K562 (cell line): ENCODE measurements at regions not wholly inside any gene's neighbourhood (a gene's known extent, or its start where the extent isn't known, plus 50 kb on each side); places are given as distances from the start of the nearest gene placed in this dataset.

Source experiments
- ARHGAP35 ChIP-seq: fragments of 450-650 bp; IDR thresholded peaks from 2 replicates; pipeline ENCODE4 v1.6.1; 2018; ENCODE audit not compliant: partially characterized antibody
- ARNT ChIP-seq, 2 experiments: fragments of 450-650 bp; IDR thresholded peaks; 2 replicates each; pipeline ENCODE4 v1.6.1; 2016; ENCODE audit warnings: mild to moderate bottlenecking in 1 of 2
- BMI1 ChIP-seq: fragments of 150-350 bp; IDR thresholded peaks from 2 replicates; pipeline ENCODE4 v1.6.1; 2014; ENCODE audit warnings: low read length
- BRD9 ChIP-seq: fragments of 450-650 bp; IDR thresholded peaks from 2 replicates; pipeline ENCODE4 v1.6.1; 2018; ENCODE audit warnings: low read depth; ENCODE audit not compliant: partially characterized antibody
- CBFA2T3 ChIP-seq: fragments of 450-650 bp; IDR thresholded peaks from 2 replicates; pipeline ENCODE4 v1.6.1; 2017
- CSDE1 ChIP-seq, 2 experiments: fragments of 450-650 bp; IDR thresholded peaks; 2 replicates each; pipeline ENCODE4 v1.6.1; 2016; ENCODE audit warnings: mild to moderate bottlenecking in 1 of 2
- DDX20 ChIP-seq: fragments of 450-650 bp; IDR thresholded peaks from 2 replicates; pipeline ENCODE4 v1.6.1; 2016; ENCODE audit warnings: missing genetic modification characterization, low read depth, mild to moderate bottlenecking, missing compliant biosample characterization, moderate library complexity
- DLX4 ChIP-seq: fragments of 250-450 bp; sonication (Bioruptor Pico); IDR thresholded peaks from 2 replicates; pipeline ENCODE4 v1.6.1; 2021; ENCODE audit warnings: mild to moderate bottlenecking
- E2F1 ChIP-seq: sonication (generic); formaldehyde crosslinking; IDR thresholded peaks from 2 replicates; pipeline ENCODE4 v1.8.1; 2023; ENCODE audit warnings: mild to moderate bottlenecking, missing genetic modification reagents, moderate library complexity
- HDAC3 ChIP-seq: fragments of 450-650 bp; IDR thresholded peaks from 2 replicates; pipeline ENCODE4 v1.6.1; 2018; ENCODE audit warnings: borderline replicate concordance, mild to moderate bottlenecking, moderate library complexity; ENCODE audit not compliant: partially characterized antibody
- HNRNPL ChIP-seq: fragments of 200-400 bp; formaldehyde crosslinking; IDR thresholded peaks from 2 replicates; pipeline ENCODE4 v1.6.1; 2017; ENCODE audit warnings: low read depth, mild to moderate bottlenecking, low read length
- KAT7 ChIP-seq: sonication (generic); formaldehyde crosslinking; IDR thresholded peaks from 2 replicates; pipeline ENCODE4 v1.8.0; 2022; ENCODE audit warnings: missing genetic modification reagents, mild to moderate bottlenecking, borderline replicate concordance
- MAFK ChIP-seq: IDR thresholded peaks from 2 replicates; pipeline ENCODE4 v1.6.1; 2011; ENCODE audit warnings: low read length, improper control_type of control experiment
- NCOA4 ChIP-seq: fragments of 450-650 bp; IDR thresholded peaks from 2 replicates; pipeline ENCODE4 v1.6.1; 2018; ENCODE audit warnings: mild to moderate bottlenecking; ENCODE audit not compliant: partially characterized antibody
- NFIC ChIP-seq: fragments of 450-650 bp; IDR thresholded peaks from 2 replicates; pipeline ENCODE4 v1.6.1; 2017; ENCODE audit warnings: mild to moderate bottlenecking, inconsistent platforms
- NR2C2 ChIP-seq, 2 experiments: fragments of 200-800 bp in 1 of 2; sonication (Bioruptor generic) in 1 of 2; sonication (generic) in 1 of 2; formaldehyde crosslinking in 1 of 2; IDR thresholded peaks; 2 replicates each; pipeline versions ENCODE4 v1.6.1 to v1.8.0; 2016 to 2022; ENCODE audit warnings: mild to moderate bottlenecking in 1 of 2, missing compliant biosample characterization in 1 of 2, missing genetic modification characterization in 1 of 2, missing genetic modification reagents in 1 of 2
- POLR2B ChIP-seq: fragments of 450-650 bp; IDR thresholded peaks from 2 replicates; pipeline ENCODE4 v1.6.1; 2018; ENCODE audit warnings: low read depth; ENCODE audit not compliant: partially characterized antibody
- RBM25 ChIP-seq: fragments of 200-400 bp; formaldehyde crosslinking; IDR thresholded peaks from 2 replicates; pipeline ENCODE4 v1.6.1; 2018; ENCODE audit warnings: low read length, low read depth, moderate library complexity; ENCODE audit not compliant: severe bottlenecking
- RNF2 ChIP-seq: sonication (generic); IDR thresholded peaks from 2 replicates; pipeline ENCODE4 v1.6.1; 2016
- SMAD4 ChIP-seq: fragments of 250-450 bp; sonication (Bioruptor Pico); conservative IDR thresholded peaks from 2 replicates; pipeline ENCODE4 v1.8.0; 2021; ENCODE audit warnings: inconsistent platforms, mild to moderate bottlenecking, moderate library complexity
- SOX6 ChIP-seq: fragments of 450-650 bp; IDR thresholded peaks from 2 replicates; pipeline ENCODE4 v1.6.1; 2014; ENCODE audit warnings: mild to moderate bottlenecking
- TCF15 ChIP-seq: fragments of 250-450 bp; sonication (Bioruptor Pico); IDR thresholded peaks from 2 replicates; pipeline ENCODE4 v1.8.0; 2022; ENCODE audit warnings: moderate library complexity, mild to moderate bottlenecking, inconsistent platforms
- VEZF1 ChIP-seq: fragments of 200-800 bp; sonication (Bioruptor generic); IDR thresholded peaks from 2 replicates; pipeline ENCODE4 v1.6.1; 2017; ENCODE audit warnings: missing genetic modification characterization, missing compliant biosample characterization
- ZBED1 ChIP-seq: IDR thresholded peaks from 2 replicates; pipeline ENCODE4 v1.6.1; 2014
- ZNF174 ChIP-seq: fragments of 250-450 bp; sonication (Bioruptor Pico); IDR thresholded peaks from 2 replicates; pipeline ENCODE4 v1.4.0; 2020; ENCODE audit warnings: mild to moderate bottlenecking
- ZNF263 ChIP-seq: sonication (generic); formaldehyde crosslinking; IDR thresholded peaks from 2 replicates; pipeline ENCODE4 v1.8.0; 2022; ENCODE audit warnings: mild to moderate bottlenecking, missing genetic modification reagents, borderline replicate concordance
- ZNF696 ChIP-seq: fragments of 250-450 bp; sonication (Bioruptor Pico); conservative IDR thresholded peaks from 2 replicates; pipeline ENCODE4 v1.4.0; 2020; ENCODE audit warnings: mild to moderate bottlenecking, moderate library complexity
- ZNF707 ChIP-seq: fragments of 250-450 bp; sonication (Bioruptor Pico); conservative IDR thresholded peaks from 2 replicates; pipeline ENCODE4 v1.8.0; 2022; ENCODE audit warnings: inconsistent platforms, mild to moderate bottlenecking, moderate library complexity

- TF ChIP-seq VEZF1, result no peak
- TF ChIP-seq HNRNPL, result no peak
- no peak for TF ChIP-seq ZNF263 (CRISPR knock-in tag)
- TF ChIP-seq NFIC, result peak; percentile 82
- TF ChIP-seq CSDE1 (IDR thresholded peaks at IDR 0.05), result no peak
- no peak for TF ChIP-seq ZNF696 (CRISPR knock-in tag)
- TF ChIP-seq POLR2B, result no peak
- TF ChIP-seq CBFA2T3, result 0 out of 2 replicates have a peak, but pooled peaks have one; percentile 14
- TF ChIP-seq DDX20, result no peak
- TF ChIP-seq ZBED1, result no peak
- TF ChIP-seq MAFK, result no peak
- 0 out of 2 replicates have a peak, but pooled peaks have one; percentile 14 for TF ChIP-seq SOX6
- TF ChIP-seq TCF15 (CRISPR knock-in tag), result no peak
- no peak for TF ChIP-seq ARNT (IDR thresholded peaks at IDR 0.05)
- TF ChIP-seq SMAD4 (CRISPR knock-in tag), result no peak
- TF ChIP-seq ZNF707 (CRISPR knock-in tag), result no peak
- TF ChIP-seq BMI1, result no peak
- TF ChIP-seq KAT7 (CRISPR knock-in tag), result no peak
- TF ChIP-seq E2F1 (CRISPR knock-in tag), result no peak
- TF ChIP-seq RNF2, result no peak
- no peak for TF ChIP-seq ZNF174 (CRISPR knock-in tag)
- no peak for TF ChIP-seq NCOA4
- no peak for TF ChIP-seq RBM25
- TF ChIP-seq HDAC3, result no peak
- no peak for TF ChIP-seq BRD9
- no peak for TF ChIP-seq ARHGAP35
- TF ChIP-seq NR2C2 (CRISPR knock-in tag; IDR thresholded peaks at IDR 0.05), result no peak
- TF ChIP-seq NR2C2 (tag; IDR thresholded peaks at IDR 0.05), result peak; percentile 33; the same call in 1 of the 2 replicates
- TF ChIP-seq DLX4, result no peak
Observed at GRCh38 chr6:10098756-10099528, 315.9 kb downstream of the TFAP2A start (continued).
